Suprapubic skin (tissue), 3 donors: ENCODE measurements at regions not wholly inside any gene's neighbourhood (a gene's known extent, or its start where the extent isn't known, plus 50 kb on each side); places are given as distances from the start of the nearest gene placed in this dataset.

ENCODE experiments used
- EP300 ChIP-seq: sonication (generic); formaldehyde crosslinking; IDR thresholded peaks from one replicate; pipeline ENCODE4 v1.6.1; 2017; ENCODE audit warnings: antibody characterized with exemption
- TF ChIP-seq, protein P1 (sequence below), 2 donors: fragments of 200-600 bp in 1 of 2; fragments of 450-650 bp in 1 of 2; sonication (generic) in 1 of 2; IDR thresholded peaks; one replicate each; pipeline ENCODE4 v1.5.1; 2016 to 2019; ENCODE audit warnings: antibody characterized with exemption in 2 of 2, mild to moderate bottlenecking in 1 of 2, moderate library complexity in 1 of 2

DNA sequence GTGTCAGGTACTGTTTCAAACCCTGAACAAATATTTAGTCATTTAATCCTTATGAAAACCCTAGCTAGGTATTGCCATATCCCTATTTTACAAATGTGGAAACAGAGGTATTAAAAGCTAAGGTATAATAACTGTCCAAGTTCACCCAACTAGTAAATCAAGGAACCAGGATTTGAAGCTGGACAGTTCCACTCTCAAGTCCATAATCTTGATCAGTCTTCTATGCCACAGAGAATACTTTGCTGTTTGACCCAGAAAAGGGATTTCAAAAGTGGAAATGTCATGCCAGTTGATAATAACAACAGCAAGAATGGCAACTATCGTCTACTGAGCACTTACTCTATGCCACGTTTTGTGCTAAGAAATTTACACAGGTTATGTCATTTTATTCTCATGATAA is 90.4 kb upstream of the KIT start:
- TF ChIP-seq, protein P1, sequence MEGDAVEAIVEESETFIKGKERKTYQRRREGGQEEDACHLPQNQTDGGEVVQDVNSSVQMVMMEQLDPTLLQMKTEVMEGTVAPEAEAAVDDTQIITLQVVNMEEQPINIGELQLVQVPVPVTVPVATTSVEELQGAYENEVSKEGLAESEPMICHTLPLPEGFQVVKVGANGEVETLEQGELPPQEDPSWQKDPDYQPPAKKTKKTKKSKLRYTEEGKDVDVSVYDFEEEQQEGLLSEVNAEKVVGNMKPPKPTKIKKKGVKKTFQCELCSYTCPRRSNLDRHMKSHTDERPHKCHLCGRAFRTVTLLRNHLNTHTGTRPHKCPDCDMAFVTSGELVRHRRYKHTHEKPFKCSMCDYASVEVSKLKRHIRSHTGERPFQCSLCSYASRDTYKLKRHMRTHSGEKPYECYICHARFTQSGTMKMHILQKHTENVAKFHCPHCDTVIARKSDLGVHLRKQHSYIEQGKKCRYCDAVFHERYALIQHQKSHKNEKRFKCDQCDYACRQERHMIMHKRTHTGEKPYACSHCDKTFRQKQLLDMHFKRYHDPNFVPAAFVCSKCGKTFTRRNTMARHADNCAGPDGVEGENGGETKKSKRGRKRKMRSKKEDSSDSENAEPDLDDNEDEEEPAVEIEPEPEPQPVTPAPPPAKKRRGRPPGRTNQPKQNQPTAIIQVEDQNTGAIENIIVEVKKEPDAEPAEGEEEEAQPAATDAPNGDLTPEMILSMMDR (IDR thresholded peaks at IDR 0.05), result no peak
- TF ChIP-seq EP300, result no peak
